CD4-positive, alpha-beta T cell (primary cell): ENCODE measurements at regions not wholly inside any gene's neighbourhood (a gene's known extent, or its start where the extent isn't known, plus 50 kb on each side); places are given as distances from the start of the nearest gene placed in this dataset.
A peak's percentile ranks its signal among the peaks of the same experiment; 100 is the strongest.

Experiments
- ATAC-seq: fragments of 200-7000 bp; cut with Tn5 transposase; one replicate; pipeline ENCODE4 v1.10.0; 2022; ENCODE audit warnings: mild to moderate bottlenecking; ENCODE audit not compliant: poor library complexity
- CTCF ChIA-PET: fragments of 350-600 bp; sonication (Branson Sonifier 250); formaldehyde crosslinking; loops from one replicate; lab custom pipeline; 2021; ENCODE audit warnings: antibody characterized with exemption, inconsistent platforms; lab: Charles Lee
- POLR2A ChIA-PET: fragments of 350-600 bp; sonication (Branson Sonifier 250); formaldehyde crosslinking; loops from one replicate; lab custom pipeline; 2021; ENCODE audit warnings: antibody characterized with exemption, inconsistent platforms; lab: Charles Lee
- DNase-seq, 14 experiments: peaks; one replicate each; pipeline ENCODE4 v3.0.0-alpha.2; 2013 to 2020; ENCODE audit warnings: mixed read lengths in 2 of 14
- H3K27ac ChIP-seq, 2 donors: one replicate each; pipeline versions ENCODE4 v1.5.1 to v1.7.0; 2013; ENCODE audit warnings: low read length in 2 of 2, low read depth in 1 of 2, mild to moderate bottlenecking in 1 of 2
- H3K27me3 ChIP-seq, 2 experiments: 1 replicate in 1 of 2; 2 replicates in 1 of 2; pipeline versions ENCODE4 v1.6.1 to v1.7.0; 2013; ENCODE audit warnings: low read length in 2 of 2, control low read depth in 1 of 2, mild to moderate bottlenecking in 1 of 2, moderate library complexity in 1 of 2; ENCODE audit not compliant: insufficient read depth in 2 of 2, control insufficient read depth in 1 of 2
- H3K36me3 ChIP-seq: one replicate; pipeline ENCODE4 v1.6.1; 2013; ENCODE audit warnings: low read length, control low read depth; ENCODE audit not compliant: insufficient read depth
- H3K4me1 ChIP-seq: one replicate; pipeline ENCODE4 v1.6.1; 2013; ENCODE audit warnings: low read length, control low read depth; ENCODE audit not compliant: insufficient read depth
- H3K4me3 ChIP-seq: one replicate; pipeline ENCODE4 v1.5.1; 2013; ENCODE audit warnings: mild to moderate bottlenecking, low read length, moderate library complexity
- H3K9me3 ChIP-seq, 2 experiments: 1 replicate in 1 of 2; 2 replicates in 1 of 2; pipeline versions ENCODE4 v1.6.1 to v1.7.0; 2013; ENCODE audit warnings: low read length in 2 of 2, mild to moderate bottlenecking in 2 of 2, control low read depth in 1 of 2, moderate library complexity in 1 of 2; ENCODE audit not compliant: control insufficient read depth in 1 of 2, insufficient read depth in 1 of 2
- H3K27ac Mint-ChIP-seq: one replicate; pipeline ENCODE4 v1.8.0; 2020; ENCODE audit warnings: mixed read lengths
- H3K27me3 Mint-ChIP-seq: one replicate; pipeline ENCODE4 v1.8.0; 2021; ENCODE audit warnings: mixed read lengths
- H3K36me3 Mint-ChIP-seq: one replicate; pipeline ENCODE4 v1.8.0; 2021; ENCODE audit warnings: low read depth, mixed read lengths
- H3K4me1 Mint-ChIP-seq: one replicate; pipeline ENCODE4 v1.8.0; 2021; ENCODE audit warnings: low read depth, mixed read lengths
- H3K4me3 Mint-ChIP-seq: one replicate; pipeline ENCODE4 v1.8.0; 2020; ENCODE audit warnings: mild to moderate bottlenecking, mixed read lengths
- H3K9me3 Mint-ChIP-seq: one replicate; pipeline ENCODE4 v1.8.0; 2020; ENCODE audit warnings: mixed read lengths
- intact Hi-C, 2 experiments: fragments of 100-400 bp; cut with DNase I in 1 of 2; cut with micrococcal nuclease in 1 of 2; formaldehyde crosslinking; loops; one replicate each; pipeline versions ENCODE4 v1.15.1 to v1.9.0; 2023 to 2025; cut with DNase I, micrococcal nuclease
- TF ChIP-seq, protein P1 (sequence below): fragments of 200-600 bp; IDR thresholded peaks from one replicate; pipeline ENCODE4 v1.8.0; 2022; ENCODE audit warnings: antibody characterized with exemption, mild to moderate bottlenecking

DNA sequence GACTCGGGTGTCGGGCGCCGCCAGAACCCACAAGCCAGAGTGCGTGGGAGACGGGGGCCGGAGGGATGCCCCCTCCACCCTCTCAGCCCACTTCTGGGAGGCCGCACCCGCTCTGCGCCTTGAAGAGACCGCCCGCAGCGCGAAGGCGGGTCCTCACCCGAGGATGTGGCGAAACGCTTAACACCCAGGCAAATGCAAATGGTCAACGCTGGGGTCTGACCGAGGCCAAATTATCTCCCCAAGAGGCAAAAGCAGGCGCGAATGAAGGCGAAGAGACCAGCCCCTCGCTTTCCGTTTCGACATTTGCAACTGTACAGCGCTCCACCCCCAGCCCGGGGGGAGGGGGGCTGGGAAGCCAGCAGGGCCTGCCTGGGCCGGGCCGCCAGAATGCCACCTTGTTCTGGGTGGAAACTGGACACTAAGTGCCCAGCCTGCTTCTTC lies 137.7 kb upstream of the ZIC3 start:
- Mint-ChIP-seq H3K4me3 (peak overlapping the region; percentile 70), H3K4me1 (peaks cover 10% of the 10 kb centered on the region), H3K36me3 (no peaks in the 10 kb centered on the region), H3K9me3 (no peaks in the 10 kb centered on the region), H3K27ac (no peak overlapping the region), H3K27me3 (peaks cover 79% of the 10 kb centered on the region)
- intact Hi-C loops = no loop called here
- TF ChIP-seq, protein P1, sequence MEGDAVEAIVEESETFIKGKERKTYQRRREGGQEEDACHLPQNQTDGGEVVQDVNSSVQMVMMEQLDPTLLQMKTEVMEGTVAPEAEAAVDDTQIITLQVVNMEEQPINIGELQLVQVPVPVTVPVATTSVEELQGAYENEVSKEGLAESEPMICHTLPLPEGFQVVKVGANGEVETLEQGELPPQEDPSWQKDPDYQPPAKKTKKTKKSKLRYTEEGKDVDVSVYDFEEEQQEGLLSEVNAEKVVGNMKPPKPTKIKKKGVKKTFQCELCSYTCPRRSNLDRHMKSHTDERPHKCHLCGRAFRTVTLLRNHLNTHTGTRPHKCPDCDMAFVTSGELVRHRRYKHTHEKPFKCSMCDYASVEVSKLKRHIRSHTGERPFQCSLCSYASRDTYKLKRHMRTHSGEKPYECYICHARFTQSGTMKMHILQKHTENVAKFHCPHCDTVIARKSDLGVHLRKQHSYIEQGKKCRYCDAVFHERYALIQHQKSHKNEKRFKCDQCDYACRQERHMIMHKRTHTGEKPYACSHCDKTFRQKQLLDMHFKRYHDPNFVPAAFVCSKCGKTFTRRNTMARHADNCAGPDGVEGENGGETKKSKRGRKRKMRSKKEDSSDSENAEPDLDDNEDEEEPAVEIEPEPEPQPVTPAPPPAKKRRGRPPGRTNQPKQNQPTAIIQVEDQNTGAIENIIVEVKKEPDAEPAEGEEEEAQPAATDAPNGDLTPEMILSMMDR = no peak
- peaks cover 25% of the 10 kb centered on the region for H3K4me1 ChIP-seq
- H3K27ac ChIP-seq = no peak overlapping the region
- no peaks in the 10 kb centered on the region for H3K36me3 ChIP-seq
- DNase-seq (no peak), ATAC-seq (peak; percentile 32)
- ChIA-PET CTCF (no interaction called here), POLR2A (no interaction called here)
- peak overlapping the region; percentile 51 for H3K4me3 ChIP-seq
- H3K27me3 ChIP-seq = peaks cover 38 to 80% of the 10 kb centered on the region in 2 experiments
- H3K9me3 ChIP-seq = peaks cover 0 to 30% of the 10 kb centered on the region in 2 experiments

DNA sequence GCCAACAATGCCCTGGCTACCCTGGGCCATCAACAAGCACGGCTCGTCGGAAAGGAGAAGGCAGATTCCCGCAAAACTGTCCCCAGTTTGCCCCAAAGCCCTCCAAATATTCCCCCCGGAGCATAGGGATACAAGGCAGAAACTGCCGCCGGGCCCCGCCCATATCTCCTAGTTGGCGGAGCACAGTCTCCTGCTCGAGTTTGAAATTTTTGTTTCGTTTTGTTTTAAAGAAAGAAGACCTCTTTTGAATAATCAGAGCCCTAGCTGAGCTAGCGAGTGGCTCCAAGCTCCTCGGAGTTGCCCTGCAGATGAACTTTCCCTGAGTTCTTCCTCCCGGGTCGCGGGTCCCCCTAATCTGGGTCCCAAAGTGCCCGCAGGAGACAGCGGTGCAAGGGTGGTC lies 138.1 kb upstream of the ZIC3 start:
- no peak overlapping the region for H3K27ac ChIP-seq
- intact Hi-C loops = no loop called here
- H3K9me3 Mint-ChIP-seq = no peaks in the 10 kb centered on the region
- peak; percentile 32 for ATAC-seq
- peaks cover 80% of the 10 kb centered on the region for H3K27me3 Mint-ChIP-seq
- H3K4me3 Mint-ChIP-seq = peak overlapping the region; percentile 70
- peak overlapping the region; percentile 51 for H3K4me3 ChIP-seq
- no peak overlapping the region for H3K27ac Mint-ChIP-seq
- peaks cover 10% of the 10 kb centered on the region for H3K4me1 Mint-ChIP-seq
- H3K36me3 Mint-ChIP-seq = no peaks in the 10 kb centered on the region
- peaks cover 41 to 80% of the 10 kb centered on the region in 2 experiments for H3K27me3 ChIP-seq
- peaks cover 0 to 30% of the 10 kb centered on the region in 2 experiments for H3K9me3 ChIP-seq
- H3K4me1 ChIP-seq = peaks cover 25% of the 10 kb centered on the region
- TF ChIP-seq, protein P1 = no peak
- ChIA-PET POLR2A (interaction anchor here (0.5 kb wide), 1 partner anchor 140 kb away, joined by 3 read pairs; no protein-coding TSS in a partner anchor), CTCF (no interaction called here)
- no peak for DNase-seq
- H3K36me3 ChIP-seq = no peaks in the 10 kb centered on the region

DNA sequence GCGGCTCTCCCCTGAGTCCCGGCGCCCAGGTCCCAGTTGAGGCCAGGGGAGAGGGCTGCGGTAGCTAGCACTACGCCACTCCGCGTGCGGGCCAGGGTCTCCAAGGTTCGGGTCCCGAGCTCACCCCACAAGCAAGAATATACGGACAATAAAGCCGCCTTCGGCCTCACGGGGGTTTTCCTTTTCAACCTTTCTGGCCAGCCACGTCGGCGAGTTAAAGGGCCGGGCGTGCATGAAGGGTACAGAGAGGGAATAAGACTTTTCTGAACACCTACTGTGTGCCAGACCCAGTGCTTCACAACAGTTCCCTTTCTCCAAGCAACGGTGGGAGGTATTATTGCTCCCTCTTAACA lies 138.5 kb upstream of the ZIC3 start:
- POLR2A ChIA-PET = interaction anchor here (0.5 kb wide), 1 partner anchor 140 kb away, joined by 3 read pairs; no protein-coding TSS in a partner anchor
- H3K36me3 Mint-ChIP-seq = no peaks in the 10 kb centered on the region
- Histone ChIP-seq H3K27me3 (peaks cover 41 to 84% of the 10 kb centered on the region in 2 experiments), H3K9me3 (peaks cover 0 to 30% of the 10 kb centered on the region in 2 experiments), H3K36me3 (no peaks in the 10 kb centered on the region), H3K4me3 (peak overlapping the region; percentile 51), H3K27ac (no peak overlapping the region), H3K4me1 (peaks cover 25% of the 10 kb centered on the region)
- H3K27ac Mint-ChIP-seq = no peak overlapping the region
- CTCF ChIA-PET = no interaction called here
- H3K9me3 Mint-ChIP-seq = no peaks in the 10 kb centered on the region
- intact Hi-C loops = no loop called here
- peak overlapping the region; percentile 70 for H3K4me3 Mint-ChIP-seq
- no peak for DNase-seq
- H3K27me3 Mint-ChIP-seq = peaks cover 80% of the 10 kb centered on the region
- H3K4me1 Mint-ChIP-seq = peaks cover 10% of the 10 kb centered on the region
- no peak for ATAC-seq
- TF ChIP-seq, protein P1 = no peak
